DOHH2 (cell line): ENCODE measurements at regions not wholly inside any gene's neighbourhood (a gene's known extent, or its start where the extent isn't known, plus 50 kb on each side); places are given as distances from the start of the nearest gene placed in this dataset.

Experiments used
- H3F3A ChIP-seq: fragments of 200-600 bp; sonication (generic), shearing (Covaris generic); 2 replicates; pipeline ENCODE4 v1.6.0; 2016; ENCODE audit warnings: antibody characterized with exemption, mild to moderate bottlenecking; ENCODE audit not compliant: control insufficient read depth, insufficient read depth
- H3K27ac ChIP-seq: fragments of 200-600 bp; sonication (generic); 2 replicates; pipeline ENCODE4 v1.5.1; 2014; ENCODE audit warnings: low read depth, mild to moderate bottlenecking, low read length, moderate library complexity
- H3K27me3 ChIP-seq: fragments of 200-600 bp; sonication (generic); 2 replicates; pipeline ENCODE4 v1.6.1; 2014; ENCODE audit warnings: mild to moderate bottlenecking, low read length, mixed read lengths; ENCODE audit not compliant: control insufficient read depth
- H3K36me3 ChIP-seq: fragments of 200-600 bp; sonication (generic); 2 replicates; pipeline ENCODE4 v1.6.1; 2014; ENCODE audit warnings: mild to moderate bottlenecking, low read length, moderate library complexity, mixed read lengths; ENCODE audit not compliant: control insufficient read depth
- H3K4me1 ChIP-seq: fragments of 200-600 bp; sonication (generic); 2 replicates; pipeline ENCODE4 v1.6.1; 2014; ENCODE audit warnings: mild to moderate bottlenecking, low read length, mixed read lengths; ENCODE audit not compliant: control insufficient read depth
- H3K4me2 ChIP-seq: fragments of 200-600 bp; sonication (generic); 2 replicates; pipeline ENCODE4 v1.6.0; 2014; ENCODE audit warnings: mild to moderate bottlenecking, low read length, moderate library complexity
- H3K4me3 ChIP-seq: fragments of 200-600 bp; sonication (generic); 2 replicates; pipeline ENCODE4 v1.5.1; 2014; ENCODE audit warnings: mild to moderate bottlenecking, low read length, mixed read lengths
- H3K79me2 ChIP-seq: fragments of 200-600 bp; sonication (generic); 2 replicates; pipeline ENCODE4 v1.6.1; 2014; ENCODE audit warnings: mild to moderate bottlenecking, low read length, mixed read lengths; ENCODE audit not compliant: control insufficient read depth
- H3K9me2 ChIP-seq: fragments of 200-600 bp; sonication (generic); replicated peaks from 2 replicates; pipeline ENCODE4 v1.6.1; 2014; ENCODE audit warnings: mild to moderate bottlenecking, low read length, mixed read lengths; ENCODE audit not compliant: control insufficient read depth
- H3K9me3 ChIP-seq: fragments of 200-600 bp; sonication (generic); 2 replicates; pipeline ENCODE4 v1.6.1; 2014; ENCODE audit warnings: antibody characterized with exemption, low read length, mixed read lengths; ENCODE audit not compliant: control insufficient read depth, insufficient read depth
- H4K20me1 ChIP-seq: fragments of 200-600 bp; sonication (generic); 2 replicates; pipeline ENCODE4 v1.6.0; 2014; ENCODE audit warnings: low read depth, mild to moderate bottlenecking, antibody characterized with exemption, low read length, moderate library complexity; ENCODE audit not compliant: control insufficient read depth, insufficient read depth
- CTCF ChIP-seq: fragments of 200-600 bp; sonication (generic); IDR thresholded peaks from one replicate; pipeline ENCODE4 v1.5.1; 2014; ENCODE audit warnings: antibody characterized with exemption, mild to moderate bottlenecking, low read depth, low read length; ENCODE audit not compliant: poor library complexity, severe bottlenecking
- EZH2phosphoT487 ChIP-seq: fragments of 200-600 bp; sonication (generic); IDR thresholded peaks from 2 replicates; pipeline ENCODE4 v1.6.1; 2017; ENCODE audit warnings: borderline replicate concordance, mild to moderate bottlenecking, antibody characterized with exemption, low read length, moderate library complexity, mixed read lengths

GRCh38 chr6:135703007-135703406, 148.5 kb upstream of the PDE7B start:
- Histone ChIP-seq H3K4me3 (no peak overlapping the region), H3K36me3 (no peaks in the 10 kb centered on the region), H3K27ac (no peak overlapping the region), H3K4me2 (no peak overlapping the region), H3F3A (no peaks in the 10 kb centered on the region), H3K4me1 (no peaks in the 10 kb centered on the region), H3K9me2 (no peaks in the 10 kb centered on the region), H4K20me1 (no peaks in the 10 kb centered on the region), H3K79me2 (no peaks in the 10 kb centered on the region), H3K27me3 (peaks cover 8% of the 10 kb centered on the region; the same call in 1 of the 2 replicates), H3K9me3 (no peaks in the 10 kb centered on the region)
- no peak for TF ChIP-seq EZH2phosphoT487
- TF ChIP-seq CTCF: no peak

GRCh38 chr6:135703621-135704020, 147.9 kb upstream of the PDE7B start:
- Histone ChIP-seq H3K27ac (no peak overlapping the region), H3F3A (no peaks in the 10 kb centered on the region), H4K20me1 (no peaks in the 10 kb centered on the region), H3K9me3 (no peaks in the 10 kb centered on the region), H3K36me3 (no peaks in the 10 kb centered on the region), H3K9me2 (no peaks in the 10 kb centered on the region), H3K4me1 (no peaks in the 10 kb centered on the region), H3K4me2 (no peak overlapping the region), H3K79me2 (no peaks in the 10 kb centered on the region), H3K27me3 (peaks cover 8% of the 10 kb centered on the region; the same call in 1 of the 2 replicates), H3K4me3 (no peak overlapping the region)
- TF ChIP-seq CTCF: no peak
- TF ChIP-seq EZH2phosphoT487: no peak

GRCh38 chr6:135707426-135707825, 144.1 kb upstream of the PDE7B start:
- H4K20me1 ChIP-seq: no peaks in the 10 kb centered on the region
- TF ChIP-seq CTCF (no peak), EZH2phosphoT487 (no peak)
- H3K9me3 ChIP-seq: no peaks in the 10 kb centered on the region
- no peak overlapping the region for H3K4me2 ChIP-seq
- H3K9me2 ChIP-seq: no peaks in the 10 kb centered on the region
- H3F3A ChIP-seq: no peaks in the 10 kb centered on the region
- H3K36me3 ChIP-seq: no peaks in the 10 kb centered on the region
- no peaks in the 10 kb centered on the region for H3K79me2 ChIP-seq
- H3K27me3 ChIP-seq: peaks cover 6% of the 10 kb centered on the region; the same call in 1 of the 2 replicates
- no peak overlapping the region for H3K4me3 ChIP-seq
- no peak overlapping the region for H3K27ac ChIP-seq
- no peaks in the 10 kb centered on the region for H3K4me1 ChIP-seq
